ENCODE measurements at regions not wholly inside any gene's neighbourhood (a gene's known extent, or its start where the extent isn't known, plus 50 kb on each side); places are given as distances from the start of the nearest gene placed in this dataset.

DNA sequence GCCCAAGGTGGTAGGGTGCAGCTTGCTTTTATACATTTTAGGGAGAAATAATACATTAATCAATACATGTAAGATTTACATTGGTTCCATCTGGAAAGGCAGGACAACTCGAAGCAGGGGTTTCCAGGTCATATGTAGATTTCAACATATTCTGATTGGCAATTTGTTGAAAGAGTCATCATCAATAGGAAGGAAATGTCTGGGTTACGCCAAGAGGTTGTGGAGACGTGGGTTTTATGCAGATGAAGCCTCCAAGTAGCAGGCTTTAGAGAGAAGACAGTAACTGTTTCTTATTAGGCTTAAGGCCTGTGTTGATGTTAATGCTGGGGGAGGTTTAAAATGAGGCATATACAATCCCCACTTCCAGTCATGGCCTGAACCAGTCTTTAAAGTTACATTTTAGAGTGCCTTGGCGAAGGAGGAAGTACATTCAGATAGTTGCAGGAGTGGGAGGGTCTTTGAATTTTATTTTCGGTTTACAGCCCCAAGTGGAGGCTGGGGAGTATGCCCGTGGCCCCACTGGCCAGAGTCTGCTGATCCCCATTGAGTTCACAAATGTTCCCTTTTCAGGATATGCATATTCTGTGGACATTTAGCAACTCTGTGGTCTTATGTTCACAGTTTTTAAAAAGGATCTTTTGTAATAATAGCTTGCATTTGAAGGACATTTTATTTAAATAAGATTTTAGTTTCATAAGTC is 166.0 kb upstream of the GDF10 start:
- Mint-ChIP-seq H3K4me1 (ENCODE audit: low read depth) (peaks cover 10% of the 10 kb centered on the region), H3K9me3 (no peaks in the 10 kb centered on the region), H3K36me3 (ENCODE audit: low read depth) (no peaks in the 10 kb centered on the region), H3K4me3 (no peak overlapping the region), H3K27me3 (no peaks in the 10 kb centered on the region), H3K27ac (peak overlapping the region; percentile 58)
- CTCF ChIA-PET, result interaction anchor here (0.6 to 2.7 kb wide), 3 partner anchors 19 to 178 kb away, joined by 3 to 8 read pairs (median 4); no protein-coding TSS in a partner anchor
- intact Hi-C loops (cut with micrococcal nuclease), result no loop called here
- no peak for ATAC-seq
- POLR2A ChIA-PET, result no interaction called here
- TF ChIP-seq, protein P1, sequence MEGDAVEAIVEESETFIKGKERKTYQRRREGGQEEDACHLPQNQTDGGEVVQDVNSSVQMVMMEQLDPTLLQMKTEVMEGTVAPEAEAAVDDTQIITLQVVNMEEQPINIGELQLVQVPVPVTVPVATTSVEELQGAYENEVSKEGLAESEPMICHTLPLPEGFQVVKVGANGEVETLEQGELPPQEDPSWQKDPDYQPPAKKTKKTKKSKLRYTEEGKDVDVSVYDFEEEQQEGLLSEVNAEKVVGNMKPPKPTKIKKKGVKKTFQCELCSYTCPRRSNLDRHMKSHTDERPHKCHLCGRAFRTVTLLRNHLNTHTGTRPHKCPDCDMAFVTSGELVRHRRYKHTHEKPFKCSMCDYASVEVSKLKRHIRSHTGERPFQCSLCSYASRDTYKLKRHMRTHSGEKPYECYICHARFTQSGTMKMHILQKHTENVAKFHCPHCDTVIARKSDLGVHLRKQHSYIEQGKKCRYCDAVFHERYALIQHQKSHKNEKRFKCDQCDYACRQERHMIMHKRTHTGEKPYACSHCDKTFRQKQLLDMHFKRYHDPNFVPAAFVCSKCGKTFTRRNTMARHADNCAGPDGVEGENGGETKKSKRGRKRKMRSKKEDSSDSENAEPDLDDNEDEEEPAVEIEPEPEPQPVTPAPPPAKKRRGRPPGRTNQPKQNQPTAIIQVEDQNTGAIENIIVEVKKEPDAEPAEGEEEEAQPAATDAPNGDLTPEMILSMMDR (IDR thresholded peaks at IDR 0.05), result no peak
- no peak for DNase-seq

DNA sequence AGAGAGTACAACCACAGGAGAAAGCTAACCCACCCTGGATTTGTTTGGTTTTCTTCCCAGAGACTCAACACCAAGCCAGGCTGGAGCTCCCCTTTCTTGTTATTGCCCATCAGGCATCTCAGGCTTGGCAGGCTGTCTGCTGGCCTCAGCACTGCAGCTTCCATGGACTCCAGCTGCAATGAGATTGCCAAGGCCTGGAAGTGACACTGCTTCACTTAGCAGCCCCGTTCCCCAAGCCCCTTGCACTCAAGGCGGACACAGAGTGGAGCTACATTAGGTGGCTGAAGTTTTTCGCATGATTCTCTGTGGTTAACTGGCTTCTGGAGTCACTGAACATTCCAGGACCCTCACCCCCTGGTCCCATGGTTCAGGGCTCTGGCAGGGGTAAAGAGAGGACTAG is 163.1 kb upstream of the GDF10 start:
- H3K9me3 Mint-ChIP-seq, result no peaks in the 10 kb centered on the region
- ChIA-PET POLR2A (interaction anchor here (1.4 kb wide), 1 partner anchor 13 kb away, joined by 3 read pairs; no protein-coding TSS in a partner anchor), CTCF (interaction anchor here (0.7 to 2.7 kb wide), 4 partner anchors 16 to 89 kb away, joined by 3 to 8 read pairs (median 5); no protein-coding TSS in a partner anchor)
- no peak for ATAC-seq
- no peaks in the 10 kb centered on the region for H3K27me3 Mint-ChIP-seq
- H3K4me3 Mint-ChIP-seq, result no peak overlapping the region
- intact Hi-C loops (cut with micrococcal nuclease), result no loop called here
- H3K36me3 Mint-ChIP-seq (ENCODE audit: low read depth), result no peaks in the 10 kb centered on the region
- DNase-seq, result no peak
- TF ChIP-seq, protein P1 (IDR thresholded peaks at IDR 0.05), result no peak
- no peak overlapping the region for H3K27ac Mint-ChIP-seq
- peaks cover 5% of the 10 kb centered on the region for H3K4me1 Mint-ChIP-seq (ENCODE audit: low read depth)

DNA sequence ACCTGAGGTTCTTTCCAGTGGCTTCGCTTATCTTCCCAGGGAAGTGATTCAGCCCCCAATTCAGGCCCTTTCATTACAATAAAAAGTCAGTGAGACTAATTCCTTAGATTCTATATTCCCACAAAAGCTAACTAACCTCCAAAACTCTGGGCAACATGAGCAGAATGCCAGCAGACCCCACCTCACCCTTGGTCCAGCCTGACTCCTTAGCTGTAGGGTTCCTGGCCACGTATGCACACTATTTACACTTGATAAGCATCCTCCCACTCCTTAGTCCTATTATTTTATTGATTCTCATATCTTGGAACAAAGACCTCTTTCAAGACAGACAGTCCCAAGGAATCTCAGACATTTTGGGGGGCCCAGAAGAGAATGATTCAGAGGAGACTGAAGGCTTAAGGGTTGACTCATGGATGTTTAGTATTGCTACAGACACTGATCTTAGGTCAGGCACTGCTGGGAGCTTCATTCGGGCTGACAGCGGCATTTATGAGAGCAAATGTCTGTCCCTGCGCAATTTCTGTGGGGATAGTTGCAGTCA is 162.6 kb upstream of the GDF10 start:
- no peak overlapping the region for H3K27ac Mint-ChIP-seq
- TF ChIP-seq, protein P1 (IDR thresholded peaks at IDR 0.05), result no peak
- ChIA-PET POLR2A (no interaction called here), CTCF (interaction anchor here (1.0 to 2.3 kb wide), 3 partner anchors 11 to 90 kb away, joined by 3 to 7 read pairs (median 6); no protein-coding TSS in a partner anchor)
- intact Hi-C loops (cut with micrococcal nuclease), result no loop called here
- H3K4me3 Mint-ChIP-seq, result no peak overlapping the region
- H3K4me1 Mint-ChIP-seq (ENCODE audit: low read depth), result peaks cover 5% of the 10 kb centered on the region
- no peaks in the 10 kb centered on the region for H3K9me3 Mint-ChIP-seq
- ATAC-seq (no peak), DNase-seq (no peak)
- no peaks in the 10 kb centered on the region for H3K36me3 Mint-ChIP-seq (ENCODE audit: low read depth)
- H3K27me3 Mint-ChIP-seq, result no peaks in the 10 kb centered on the region

DNA sequence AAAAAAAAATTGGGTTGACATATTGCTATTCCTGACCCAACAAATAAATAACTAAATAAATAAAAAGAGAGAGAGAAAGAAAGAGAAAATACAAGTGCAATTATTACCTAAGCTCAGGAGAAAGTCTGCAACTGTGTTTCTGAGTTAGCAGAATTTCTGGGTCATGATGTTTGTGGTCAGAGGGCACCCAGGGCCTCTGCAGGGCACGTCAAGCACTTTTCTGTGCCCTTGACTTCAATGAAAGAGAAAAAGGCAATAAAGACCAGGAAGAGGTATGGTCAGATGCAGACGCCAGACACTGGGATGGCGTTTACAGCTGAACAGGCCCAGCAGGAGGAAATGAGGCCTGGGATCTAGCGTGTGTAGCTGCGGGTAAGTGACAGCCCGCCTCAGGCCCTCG is 160.9 kb upstream of the GDF10 start:
- no peaks in the 10 kb centered on the region for H3K36me3 Mint-ChIP-seq (ENCODE audit: low read depth)
- H3K27me3 Mint-ChIP-seq, result no peaks in the 10 kb centered on the region
- intact Hi-C loops (cut with micrococcal nuclease), result no loop called here
- ATAC-seq, result no peak
- no peak overlapping the region for H3K27ac Mint-ChIP-seq
- peaks cover 1% of the 10 kb centered on the region for H3K4me1 Mint-ChIP-seq (ENCODE audit: low read depth)
- no peaks in the 10 kb centered on the region for H3K9me3 Mint-ChIP-seq
- ChIA-PET POLR2A (no interaction called here), CTCF (interaction anchor here (0.8 to 1.4 kb wide), 2 partner anchors 14 to 92 kb away, joined by 3 read pairs; no protein-coding TSS in a partner anchor)
- H3K4me3 Mint-ChIP-seq, result no peak overlapping the region
- TF ChIP-seq, protein P1 (IDR thresholded peaks at IDR 0.05), result no peak
- DNase-seq, result no peak

DNA sequence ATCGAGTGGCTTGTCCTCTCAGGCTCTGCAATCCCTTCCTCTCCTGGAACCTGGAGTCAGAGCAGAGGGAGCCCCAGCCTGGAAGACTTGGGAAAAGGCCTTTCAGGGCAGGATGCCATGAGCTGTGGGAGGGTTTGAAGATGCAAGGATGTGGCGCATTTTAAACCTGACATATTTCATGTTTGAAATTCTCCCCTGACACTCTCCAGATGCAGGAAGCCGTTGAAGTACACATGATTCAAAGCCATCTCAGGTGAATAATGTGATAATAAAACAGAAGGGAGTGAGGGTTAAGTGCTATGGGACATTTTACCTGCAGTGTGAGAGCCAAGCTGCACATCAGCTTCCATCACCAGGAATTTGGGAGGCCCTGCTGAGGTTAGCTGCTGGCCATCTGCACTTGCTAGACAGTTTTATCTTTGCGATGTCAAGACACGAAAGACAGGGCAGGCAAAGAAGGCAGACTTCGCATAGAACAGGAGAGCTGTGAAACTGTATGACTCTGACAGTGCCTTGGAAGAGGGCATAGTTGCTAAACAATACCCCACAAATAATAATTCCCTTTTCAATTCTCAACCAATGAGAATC is 159.1 kb upstream of the GDF10 start:
- ChIA-PET POLR2A (no interaction called here), CTCF (interaction anchor here (1.4 kb wide), 1 partner anchor 12 kb away, joined by 3 read pairs; no protein-coding TSS in a partner anchor)
- TF ChIP-seq, protein P1 (IDR thresholded peaks at IDR 0.05), result no peak
- intact Hi-C loops (cut with micrococcal nuclease), result no loop called here
- Mint-ChIP-seq H3K27me3 (no peaks in the 10 kb centered on the region), H3K27ac (no peak overlapping the region), H3K9me3 (no peaks in the 10 kb centered on the region), H3K36me3 (ENCODE audit: low read depth) (no peaks in the 10 kb centered on the region), H3K4me1 (ENCODE audit: low read depth) (peaks cover 12% of the 10 kb centered on the region), H3K4me3 (no peak overlapping the region)
- DNase-seq (no peak), ATAC-seq (no peak)

All from activated CD8-positive, alpha-beta T cell treated with anti-CD3 and anti-CD28 coated beads for 36 hours (primary cell).